ENCODE measurements at regions not wholly inside any gene's neighbourhood (a gene's known extent, or its start where the extent isn't known, plus 50 kb on each side); places are given as distances from the start of the nearest gene placed in this dataset.

DNA sequence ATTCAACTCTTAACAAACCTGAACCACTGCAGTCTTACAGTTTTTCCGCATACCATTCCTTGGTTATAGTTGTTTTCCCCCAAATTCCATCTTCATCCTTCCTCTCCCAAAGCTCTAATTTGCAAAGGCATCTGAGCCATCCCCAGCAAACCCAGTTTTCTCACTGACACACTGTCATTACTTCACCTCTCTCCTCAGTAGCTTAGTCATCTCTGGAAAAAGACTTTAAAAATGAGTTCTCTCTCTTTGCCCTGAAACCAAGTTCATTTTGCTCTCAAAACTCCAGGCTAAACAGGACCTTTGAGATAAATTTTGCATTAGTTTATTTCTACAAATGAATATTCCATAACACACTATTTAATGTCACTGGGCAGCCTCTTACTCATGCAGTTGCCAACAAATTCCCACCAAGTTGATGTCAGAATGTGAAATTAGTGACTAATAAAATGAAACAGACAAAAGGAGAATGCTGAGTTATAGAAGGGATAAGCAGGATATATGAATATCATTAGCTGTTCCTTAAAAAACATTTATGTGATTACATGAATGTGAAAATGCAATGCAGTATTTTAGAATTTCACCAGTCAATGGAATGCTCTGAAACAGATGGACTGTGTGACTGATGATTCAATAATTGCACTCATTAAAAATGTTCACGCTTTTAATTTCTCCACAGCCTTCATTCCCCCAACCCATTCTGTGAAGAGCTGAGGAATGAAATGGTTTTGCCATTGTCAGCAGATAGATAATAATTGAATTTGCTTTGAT lies 107.4 kb upstream of the DMAC1 start:
- Mint-ChIP-seq H3K27me3 (ENCODE audit: low read depth) (no peaks in the 10 kb centered on the region), H3K27ac (no peak overlapping the region), H3K9me3 (no peaks in the 10 kb centered on the region), H3K4me3 (no peak overlapping the region), H3K36me3 (ENCODE audit: low read depth) (no peaks in the 10 kb centered on the region), H3K4me1 (peaks cover 9% of the 10 kb centered on the region)
- no peak for TF ChIP-seq CTCF (IDR thresholded peaks at IDR 0.05; ENCODE audit: unreplicated experiment in 3 of 3)

DNA sequence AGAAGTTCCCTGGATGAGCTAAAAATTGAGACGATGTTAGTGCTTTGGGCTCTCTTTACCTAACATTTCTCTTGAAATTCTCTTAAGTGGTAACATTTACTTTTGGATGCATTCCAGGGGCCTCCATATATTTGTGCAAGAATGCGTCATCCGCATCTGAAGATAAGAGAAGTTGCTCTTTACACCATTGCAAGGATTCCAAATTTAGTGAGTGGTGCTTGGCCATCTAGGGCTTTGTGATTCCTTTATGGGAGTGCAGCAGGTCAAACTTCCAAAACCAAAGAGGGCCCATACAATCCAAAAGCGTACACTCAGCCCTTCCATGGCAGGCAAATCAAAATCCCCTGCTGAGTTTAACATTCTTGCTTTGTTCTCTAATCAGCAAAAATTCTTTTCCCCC lies 102.0 kb upstream of the DMAC1 start:
- no peak overlapping the region for H3K27ac Mint-ChIP-seq

DNA sequence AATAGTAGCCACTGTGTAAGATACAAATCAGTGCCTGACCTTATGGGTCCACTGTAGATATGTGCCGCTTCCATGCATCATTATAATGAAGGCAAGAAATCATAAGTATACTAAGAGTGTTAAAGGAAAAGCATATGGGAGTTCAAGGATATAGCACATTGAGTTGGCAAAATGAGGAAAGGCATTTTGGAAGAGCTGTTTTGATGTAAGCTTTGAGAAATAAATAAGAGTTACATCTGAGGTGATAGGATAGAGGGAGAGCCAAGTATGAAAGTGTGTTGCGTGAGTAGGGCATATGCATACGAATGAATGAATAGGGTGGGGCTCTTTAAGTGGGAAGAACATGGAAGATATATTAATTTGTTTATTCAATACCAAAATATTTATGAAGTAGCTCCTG lies 101.0 kb upstream of the DMAC1 start:
- no peaks in the 10 kb centered on the region for H3K9me3 Mint-ChIP-seq
- no peaks in the 10 kb centered on the region for H3K4me1 Mint-ChIP-seq
- no peaks in the 10 kb centered on the region for H3K27me3 Mint-ChIP-seq (ENCODE audit: low read depth)
- H3K27ac Mint-ChIP-seq: no peak overlapping the region
- no peak for TF ChIP-seq CTCF (IDR thresholded peaks at IDR 0.05; ENCODE audit: unreplicated experiment in 3 of 3)
- no peak overlapping the region for H3K4me3 Mint-ChIP-seq
- no peaks in the 10 kb centered on the region for H3K36me3 Mint-ChIP-seq (ENCODE audit: low read depth)

More for the DNA sequence above, 102.0 kb upstream of the DMAC1 start:
- no peak overlapping the region for H3K4me3 Mint-ChIP-seq
- no peaks in the 10 kb centered on the region for H3K36me3 Mint-ChIP-seq (ENCODE audit: low read depth)
- H3K4me1 Mint-ChIP-seq: no peaks in the 10 kb centered on the region
- H3K9me3 Mint-ChIP-seq: no peaks in the 10 kb centered on the region
- TF ChIP-seq CTCF (IDR thresholded peaks at IDR 0.05; ENCODE audit: unreplicated experiment in 3 of 3): no peak
- H3K27me3 Mint-ChIP-seq (ENCODE audit: low read depth): no peaks in the 10 kb centered on the region

- no peaks in the 10 kb centered on the region for H3K4me1 Mint-ChIP-seq
- TF ChIP-seq CTCF (IDR thresholded peaks at IDR 0.05; ENCODE audit: unreplicated experiment in 3 of 3): no peak
- H3K36me3 Mint-ChIP-seq (ENCODE audit: low read depth): no peaks in the 10 kb centered on the region
- no peaks in the 10 kb centered on the region for H3K27me3 Mint-ChIP-seq (ENCODE audit: low read depth)
- no peaks in the 10 kb centered on the region for H3K9me3 Mint-ChIP-seq
- no peak overlapping the region for H3K4me3 Mint-ChIP-seq
- H3K27ac Mint-ChIP-seq: no peak overlapping the region
Measured at GRCh38 chr9:7899753-7900152, 100.2 kb upstream of the DMAC1 start.

DNA sequence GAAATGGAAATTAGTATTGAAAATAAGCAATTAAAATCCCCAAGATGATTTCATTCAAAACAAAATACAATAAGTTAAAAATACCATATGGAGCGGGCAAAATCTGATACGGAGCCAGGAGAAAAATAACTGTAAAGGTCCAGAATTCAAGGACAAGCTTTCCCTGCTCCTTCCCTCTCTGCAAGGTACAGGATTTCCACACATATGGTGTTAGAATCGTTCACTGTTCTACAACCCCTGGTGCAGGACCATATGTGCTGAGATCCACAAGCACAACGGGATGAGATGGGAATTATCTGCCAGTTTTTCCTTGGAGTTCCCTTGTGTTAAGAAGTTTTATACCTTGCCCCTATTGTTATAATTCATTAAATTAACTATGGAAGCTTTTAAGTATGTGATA lies 94.7 kb upstream of the DMAC1 start:
- no peaks in the 10 kb centered on the region for H3K27me3 Mint-ChIP-seq (ENCODE audit: low read depth)
- no peaks in the 10 kb centered on the region for H3K4me1 Mint-ChIP-seq
- peaks cover 6% of the 10 kb centered on the region for H3K9me3 Mint-ChIP-seq
- H3K36me3 Mint-ChIP-seq (ENCODE audit: low read depth): no peaks in the 10 kb centered on the region
- H3K27ac Mint-ChIP-seq: no peak overlapping the region
- H3K4me3 Mint-ChIP-seq: no peak overlapping the region
- TF ChIP-seq CTCF (IDR thresholded peaks at IDR 0.05; ENCODE audit: unreplicated experiment in 3 of 3): no peak

DNA sequence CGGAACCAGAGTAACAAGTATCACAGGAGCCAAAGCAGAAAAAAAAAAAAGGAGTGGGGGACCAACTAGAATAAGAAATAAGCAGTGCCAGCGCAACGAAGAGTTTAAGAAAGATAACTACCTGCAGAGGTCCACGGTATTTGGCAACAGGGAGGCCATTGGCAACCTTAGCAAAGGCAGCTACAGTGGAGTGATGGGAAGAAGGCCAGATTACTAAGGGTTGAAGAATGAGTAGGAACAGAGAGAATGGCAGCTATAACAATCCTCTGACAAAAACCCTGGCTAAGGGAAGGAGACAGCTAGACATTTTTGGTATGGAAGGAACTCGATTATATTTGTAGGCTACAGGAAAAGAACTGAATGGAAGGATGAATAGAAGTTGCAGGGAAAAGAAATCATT lies 93.4 kb upstream of the DMAC1 start:
- no peak overlapping the region for H3K27ac Mint-ChIP-seq
- TF ChIP-seq CTCF (IDR thresholded peaks at IDR 0.05; ENCODE audit: unreplicated experiment in 3 of 3): no peak
- no peak overlapping the region for H3K4me3 Mint-ChIP-seq
- H3K36me3 Mint-ChIP-seq (ENCODE audit: low read depth): no peaks in the 10 kb centered on the region
- no peaks in the 10 kb centered on the region for H3K4me1 Mint-ChIP-seq
- peaks cover 6% of the 10 kb centered on the region for H3K9me3 Mint-ChIP-seq
- H3K27me3 Mint-ChIP-seq (ENCODE audit: low read depth): no peaks in the 10 kb centered on the region
